ENCODE measurements at regions not wholly inside any gene's neighbourhood (a gene's known extent, or its start where the extent isn't known, plus 50 kb on each side); places are given as distances from the start of the nearest gene placed in this dataset.

DNA sequence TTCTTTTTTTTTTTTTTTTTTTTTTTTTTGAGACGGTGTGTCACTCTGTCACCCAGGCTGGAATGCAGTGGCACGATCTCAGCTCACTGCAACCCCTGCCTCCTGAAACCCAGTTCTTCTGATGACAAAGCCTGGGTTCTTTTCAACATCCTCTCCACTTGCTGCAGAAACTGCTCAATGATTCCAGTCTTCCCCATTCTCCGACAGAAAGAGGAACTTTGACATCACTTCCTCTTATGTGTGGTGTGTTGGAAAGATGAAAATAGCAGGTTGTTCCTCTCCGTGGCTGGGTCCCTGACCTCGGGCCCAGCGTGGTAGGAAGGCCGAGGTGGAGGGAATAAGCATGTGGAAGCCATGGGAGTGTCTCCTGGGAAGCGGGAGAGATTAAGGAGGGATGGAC lies 198.4 kb downstream of the PHETA1 start:
- no peaks in the 10 kb centered on the region for H3K9me3 Mint-ChIP-seq (ENCODE audit: unreplicated experiment)
- H3K4me1 Mint-ChIP-seq (ENCODE audit: unreplicated experiment), result no peaks in the 10 kb centered on the region
- no peaks in the 10 kb centered on the region for H3K36me3 Mint-ChIP-seq (ENCODE audit: unreplicated experiment)
- no peak for TF ChIP-seq CTCF (IDR thresholded peaks at IDR 0.05)
- no peak for DNase-seq (ENCODE audit: extremely low spot score, unreplicated experiment)
- peaks cover 5% of the 10 kb centered on the region for H3K27me3 Mint-ChIP-seq (ENCODE audit: unreplicated experiment)
- no peak overlapping the region for H3K27ac Mint-ChIP-seq (ENCODE audit: unreplicated experiment)
- H3K4me3 Mint-ChIP-seq (ENCODE audit: unreplicated experiment), result no peak overlapping the region

DNA sequence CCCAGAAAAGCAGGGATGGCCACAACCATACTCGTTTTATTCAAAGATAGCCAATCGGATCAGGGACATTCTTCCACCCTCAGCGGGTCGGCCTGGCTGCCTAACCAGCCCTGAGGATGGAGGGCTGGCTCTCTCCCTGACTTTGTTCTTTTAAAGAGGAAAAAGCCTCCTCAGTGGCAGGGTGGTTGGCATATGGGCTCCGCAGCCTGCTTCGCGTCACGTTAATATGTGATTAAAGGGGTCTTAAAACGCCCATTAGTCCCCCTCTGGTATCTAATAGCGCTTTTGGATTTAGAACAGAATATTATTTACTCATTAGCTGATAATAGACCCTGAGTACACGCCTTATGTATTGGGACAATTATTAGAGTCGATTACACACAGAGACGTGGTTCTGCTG lies 199.4 kb downstream of the PHETA1 start:
- no peak for DNase-seq (ENCODE audit: extremely low spot score, unreplicated experiment)
- H3K4me1 Mint-ChIP-seq (ENCODE audit: unreplicated experiment), result no peaks in the 10 kb centered on the region
- no peaks in the 10 kb centered on the region for H3K27me3 Mint-ChIP-seq (ENCODE audit: unreplicated experiment)
- H3K27ac Mint-ChIP-seq (ENCODE audit: unreplicated experiment), result no peak overlapping the region
- no peaks in the 10 kb centered on the region for H3K36me3 Mint-ChIP-seq (ENCODE audit: unreplicated experiment)
- H3K9me3 Mint-ChIP-seq (ENCODE audit: unreplicated experiment), result no peaks in the 10 kb centered on the region
- H3K4me3 Mint-ChIP-seq (ENCODE audit: unreplicated experiment), result no peak overlapping the region
- TF ChIP-seq CTCF (IDR thresholded peaks at IDR 0.05), result no peak

DNA sequence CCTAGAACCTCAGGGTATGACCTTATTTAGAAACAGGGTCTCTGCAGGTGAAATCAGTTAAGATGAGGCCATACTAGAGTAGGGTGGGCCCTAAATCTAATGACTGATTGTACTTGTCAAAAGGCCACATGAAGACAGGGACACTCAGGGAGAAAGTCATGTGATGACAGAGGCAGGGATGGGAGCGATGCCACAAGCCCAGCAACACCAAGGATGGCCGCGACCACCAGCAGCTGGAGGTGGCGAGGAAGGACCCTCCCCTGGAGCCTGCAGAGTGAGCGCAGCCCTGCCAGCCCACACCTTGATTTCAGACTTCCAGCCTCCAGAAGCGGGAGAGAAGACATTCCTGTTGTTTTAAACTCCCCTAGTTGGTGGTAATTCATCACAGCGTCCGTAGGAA lies 199.9 kb downstream of the PHETA1 start:
- Mint-ChIP-seq H3K4me1 (ENCODE audit: unreplicated experiment) (no peaks in the 10 kb centered on the region), H3K4me3 (ENCODE audit: unreplicated experiment) (no peak overlapping the region), H3K27ac (ENCODE audit: unreplicated experiment) (no peak overlapping the region), H3K9me3 (ENCODE audit: unreplicated experiment) (no peaks in the 10 kb centered on the region), H3K27me3 (ENCODE audit: unreplicated experiment) (no peaks in the 10 kb centered on the region), H3K36me3 (ENCODE audit: unreplicated experiment) (no peaks in the 10 kb centered on the region)
- DNase-seq (ENCODE audit: extremely low spot score, unreplicated experiment), result no peak
- TF ChIP-seq CTCF (IDR thresholded peaks at IDR 0.05), result no peak

DNA sequence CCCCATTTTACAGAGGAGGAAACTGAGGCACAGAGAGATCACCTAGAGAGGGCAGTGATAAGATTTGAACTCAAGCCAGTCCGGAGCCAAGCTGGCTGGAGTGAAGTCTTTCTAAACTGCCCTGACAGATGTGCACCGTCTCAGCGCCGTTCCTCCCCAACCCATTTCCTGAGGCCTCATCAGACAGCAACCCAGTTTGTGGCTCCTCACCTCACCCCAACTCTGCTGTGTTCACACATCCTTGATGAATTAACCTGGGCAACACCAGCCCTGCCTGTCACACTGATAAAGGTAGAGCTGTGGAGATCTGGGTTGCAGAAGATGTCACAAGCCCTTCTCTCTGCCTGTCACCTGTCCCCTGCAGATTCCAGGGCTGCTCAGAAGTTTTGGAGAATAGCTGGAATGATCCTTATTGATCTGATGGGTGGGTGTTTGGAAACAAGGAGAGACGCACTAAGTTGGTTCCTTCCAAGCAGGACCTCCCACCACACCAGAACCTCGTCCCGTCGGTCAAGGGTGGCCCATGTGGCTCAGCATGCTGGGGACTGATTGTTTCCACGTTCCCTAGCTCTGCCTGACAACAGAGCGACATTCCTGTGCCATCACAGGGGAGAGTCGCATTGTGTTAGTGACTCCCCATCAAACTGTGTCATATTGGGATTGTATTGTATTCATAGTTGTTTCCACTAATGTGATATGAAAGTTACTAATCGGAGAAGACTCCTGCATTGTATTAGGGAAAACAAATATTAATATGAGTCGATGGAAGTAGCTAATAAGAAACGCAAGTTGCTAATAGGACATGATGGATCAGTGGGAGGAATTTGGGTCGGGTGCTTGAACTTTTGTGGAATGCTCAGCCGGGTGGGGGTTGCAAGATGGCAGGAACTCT lies 200.6 kb downstream of the PHETA1 start:
- Mint-ChIP-seq H3K27me3 (ENCODE audit: unreplicated experiment) (no peaks in the 10 kb centered on the region), H3K9me3 (ENCODE audit: unreplicated experiment) (no peaks in the 10 kb centered on the region), H3K4me3 (ENCODE audit: unreplicated experiment) (no peak overlapping the region), H3K4me1 (ENCODE audit: unreplicated experiment) (no peaks in the 10 kb centered on the region), H3K36me3 (ENCODE audit: unreplicated experiment) (no peaks in the 10 kb centered on the region), H3K27ac (ENCODE audit: unreplicated experiment) (no peak overlapping the region)
- no peak for TF ChIP-seq CTCF (IDR thresholded peaks at IDR 0.05)
- no peak for DNase-seq (ENCODE audit: extremely low spot score, unreplicated experiment)

- H3K27me3 Mint-ChIP-seq (ENCODE audit: unreplicated experiment), result no peaks in the 10 kb centered on the region
- H3K4me3 Mint-ChIP-seq (ENCODE audit: unreplicated experiment), result no peak overlapping the region
- no peaks in the 10 kb centered on the region for H3K9me3 Mint-ChIP-seq (ENCODE audit: unreplicated experiment)
- DNase-seq (ENCODE audit: extremely low spot score, unreplicated experiment), result no peak
- no peaks in the 10 kb centered on the region for H3K4me1 Mint-ChIP-seq (ENCODE audit: unreplicated experiment)
- no peak for TF ChIP-seq CTCF (IDR thresholded peaks at IDR 0.05)
- no peak overlapping the region for H3K27ac Mint-ChIP-seq (ENCODE audit: unreplicated experiment)
- no peaks in the 10 kb centered on the region for H3K36me3 Mint-ChIP-seq (ENCODE audit: unreplicated experiment)
Observed at GRCh38 chr12:111166779-111167540, 201.9 kb downstream of the PHETA1 start.

Data from osteocyte (in vitro differentiated cells).